Esophagus squamous epithelium (tissue), 4 donors: ENCODE measurements at regions not wholly inside any gene's neighbourhood (a gene's known extent, or its start where the extent isn't known, plus 50 kb on each side); places are given as distances from the start of the nearest gene placed in this dataset.

ENCODE experiments used
- POLR2A ChIP-seq, 4 donors: fragments of 450-650 bp; IDR thresholded peaks; one replicate each; pipeline ENCODE4 v1.6.1; 2017; ENCODE audit warnings: antibody characterized with exemption in 4 of 4, mild to moderate bottlenecking in 4 of 4, moderate library complexity in 3 of 4
- TF ChIP-seq, protein P1 (sequence below), 6 experiments: fragments of 450-650 bp in 4 of 6; fragments of 200-600 bp in 2 of 6; sonication (generic) in 2 of 6; IDR thresholded peaks; one replicate each; pipeline ENCODE4 v1.5.1; 2016 to 2019; ENCODE audit warnings: antibody characterized with exemption in 6 of 6, mild to moderate bottlenecking in 4 of 6, moderate library complexity in 4 of 6

DNA sequence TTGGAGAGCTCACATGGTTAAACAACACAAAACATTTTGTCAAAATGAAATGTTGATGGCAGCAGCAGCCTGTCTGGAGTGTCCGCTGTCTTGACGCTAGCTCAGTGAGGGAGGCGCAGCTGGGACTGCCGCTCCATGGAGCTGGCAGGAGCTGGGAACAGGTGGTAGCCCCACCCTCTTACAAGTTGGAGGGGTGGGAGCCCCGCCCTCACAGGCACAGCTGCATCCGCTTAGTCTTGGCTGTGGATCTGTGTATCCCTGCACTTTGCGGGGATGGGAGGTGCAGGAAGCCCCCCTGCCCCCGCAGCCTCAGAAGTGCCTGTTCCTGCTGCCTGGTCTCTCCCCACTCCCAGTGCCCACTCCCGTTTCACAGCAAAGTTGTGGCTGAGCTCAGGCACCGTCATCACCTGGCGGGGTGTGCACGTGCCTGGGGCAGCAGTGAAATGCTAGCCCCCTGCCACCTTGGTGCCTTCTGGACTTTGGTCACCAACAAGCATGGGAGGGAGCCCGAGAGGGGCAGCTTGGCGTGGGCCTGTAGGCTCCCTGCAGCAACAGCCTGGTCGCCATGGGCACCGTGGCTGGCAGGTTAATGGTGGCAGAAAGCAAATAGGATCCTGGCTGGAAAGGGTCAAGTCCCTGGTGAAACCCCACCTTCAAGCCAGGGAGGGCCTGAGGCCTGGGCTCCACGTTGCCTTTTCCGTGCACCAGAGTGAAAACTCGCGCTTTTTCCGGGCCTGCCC is 53.8 kb upstream of the CADM2 start:
- TF ChIP-seq, protein P1, sequence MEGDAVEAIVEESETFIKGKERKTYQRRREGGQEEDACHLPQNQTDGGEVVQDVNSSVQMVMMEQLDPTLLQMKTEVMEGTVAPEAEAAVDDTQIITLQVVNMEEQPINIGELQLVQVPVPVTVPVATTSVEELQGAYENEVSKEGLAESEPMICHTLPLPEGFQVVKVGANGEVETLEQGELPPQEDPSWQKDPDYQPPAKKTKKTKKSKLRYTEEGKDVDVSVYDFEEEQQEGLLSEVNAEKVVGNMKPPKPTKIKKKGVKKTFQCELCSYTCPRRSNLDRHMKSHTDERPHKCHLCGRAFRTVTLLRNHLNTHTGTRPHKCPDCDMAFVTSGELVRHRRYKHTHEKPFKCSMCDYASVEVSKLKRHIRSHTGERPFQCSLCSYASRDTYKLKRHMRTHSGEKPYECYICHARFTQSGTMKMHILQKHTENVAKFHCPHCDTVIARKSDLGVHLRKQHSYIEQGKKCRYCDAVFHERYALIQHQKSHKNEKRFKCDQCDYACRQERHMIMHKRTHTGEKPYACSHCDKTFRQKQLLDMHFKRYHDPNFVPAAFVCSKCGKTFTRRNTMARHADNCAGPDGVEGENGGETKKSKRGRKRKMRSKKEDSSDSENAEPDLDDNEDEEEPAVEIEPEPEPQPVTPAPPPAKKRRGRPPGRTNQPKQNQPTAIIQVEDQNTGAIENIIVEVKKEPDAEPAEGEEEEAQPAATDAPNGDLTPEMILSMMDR (IDR thresholded peaks at IDR 0.05) = no peak
- no peak for TF ChIP-seq POLR2A (IDR thresholded peaks at IDR 0.05)
